ENCODE measurements at regions not wholly inside any gene's neighbourhood (a gene's known extent, or its start where the extent isn't known, plus 50 kb on each side); places are given as distances from the start of the nearest gene placed in this dataset.

DNA sequence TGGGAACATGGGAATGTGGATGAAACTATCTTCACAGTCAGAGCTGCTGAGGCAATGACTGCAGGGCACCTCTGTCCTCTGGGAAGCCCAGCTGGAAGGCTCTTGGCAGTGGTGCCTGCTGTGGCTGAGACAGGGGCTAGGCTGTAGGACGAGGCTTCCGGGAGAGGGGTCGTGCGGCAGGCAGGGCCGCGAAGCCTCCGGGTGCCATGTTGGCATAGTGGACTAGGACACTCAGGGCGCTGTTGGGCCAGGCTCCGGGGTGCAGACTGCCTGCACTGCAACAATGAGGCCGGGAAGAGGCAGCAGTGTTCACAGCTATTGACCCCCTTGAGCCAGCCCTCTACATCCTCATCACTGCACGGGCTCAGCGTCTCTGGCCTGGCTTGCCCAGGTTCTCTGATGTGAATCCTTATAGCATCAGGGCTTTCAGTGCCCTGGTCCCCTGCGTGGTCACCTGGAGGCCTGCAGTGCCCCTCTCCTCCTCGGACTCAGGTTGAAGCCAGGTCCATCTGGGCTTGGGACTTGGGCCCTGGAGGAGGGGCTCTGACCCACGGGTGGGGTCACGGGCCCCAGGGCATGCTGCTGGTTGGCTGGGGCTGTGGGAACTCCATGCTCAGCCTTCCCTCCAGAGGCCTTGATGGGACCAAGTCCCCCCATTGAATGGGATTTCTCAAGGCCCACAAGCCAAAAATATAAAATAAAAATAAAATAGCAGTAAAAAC is 91.6 kb downstream of the TNFRSF13B start:
- no peaks in the 10 kb centered on the region for H4K20me1 ChIP-seq (ENCODE audit: insufficient read depth, low read length)
- no peaks in the 10 kb centered on the region for H3K9me3 ChIP-seq (ENCODE audit: insufficient read depth, low read length, severe bottlenecking)
- no peak overlapping the region for H2AFZ ChIP-seq (ENCODE audit: low read depth, low read length)
- DNase-seq (no peak), ATAC-seq (ENCODE audit: insufficient read depth, low read depth) (no peak)
- no peak overlapping the region for H3K9ac ChIP-seq (ENCODE audit: low read depth, low read length)
- TF ChIP-seq EZH2 (IDR thresholded peaks at IDR 0.05; ENCODE audit: borderline replicate concordance, low read depth, low read length, severe bottlenecking) (no peak), CTCF (IDR thresholded peaks at IDR 0.05; ENCODE audit: borderline replicate concordance, extremely low read depth, low read length, poor library complexity, severe bottlenecking) (no peak)
- H3K4me3 ChIP-seq (ENCODE audit: low read depth in 1 of 2, low read length in 2 of 2): no peak overlapping the region
- no peaks in the 10 kb centered on the region for H3K79me2 ChIP-seq (ENCODE audit: insufficient read depth, low read length)
- no peaks in the 10 kb centered on the region for H3K4me1 ChIP-seq (ENCODE audit: insufficient read depth, low read length)
- no peaks in the 10 kb centered on the region for H3K36me3 ChIP-seq (ENCODE audit: insufficient read depth, low read length)
- no peak overlapping the region for H3K4me2 ChIP-seq (ENCODE audit: insufficient read depth, low read length)
- no peak overlapping the region for H3K27ac ChIP-seq (ENCODE audit: low read length)
- no peaks in the 10 kb centered on the region for H3K27me3 ChIP-seq (ENCODE audit: insufficient read depth, low read length, poor library complexity)

- no peak overlapping the region for H3K4me3 ChIP-seq (ENCODE audit: low read depth in 1 of 2, low read length in 2 of 2)
- DNase-seq (no peak), ATAC-seq (ENCODE audit: insufficient read depth, low read depth) (no peak)
- no peaks in the 10 kb centered on the region for H3K36me3 ChIP-seq (ENCODE audit: insufficient read depth, low read length)
- no peaks in the 10 kb centered on the region for H3K9me3 ChIP-seq (ENCODE audit: insufficient read depth, low read length, severe bottlenecking)
- no peaks in the 10 kb centered on the region for H3K79me2 ChIP-seq (ENCODE audit: insufficient read depth, low read length)
- H3K9ac ChIP-seq (ENCODE audit: low read depth, low read length): no peak overlapping the region
- H3K4me1 ChIP-seq (ENCODE audit: insufficient read depth, low read length): no peaks in the 10 kb centered on the region
- TF ChIP-seq CTCF (IDR thresholded peaks at IDR 0.05; ENCODE audit: borderline replicate concordance, extremely low read depth, low read length, poor library complexity, severe bottlenecking): no peak
- TF ChIP-seq EZH2 (IDR thresholded peaks at IDR 0.05; ENCODE audit: borderline replicate concordance, low read depth, low read length, severe bottlenecking): no peak
- H3K4me2 ChIP-seq (ENCODE audit: insufficient read depth, low read length): no peak overlapping the region
- no peak overlapping the region for H3K27ac ChIP-seq (ENCODE audit: low read length)
- H4K20me1 ChIP-seq (ENCODE audit: insufficient read depth, low read length): no peaks in the 10 kb centered on the region
- H3K27me3 ChIP-seq (ENCODE audit: insufficient read depth, low read length, poor library complexity): no peaks in the 10 kb centered on the region
- H2AFZ ChIP-seq (ENCODE audit: low read depth, low read length): no peak overlapping the region
These were observed 92.2 kb downstream of the TNFRSF13B start for GRCh38 chr17:16879686-16880085.

DNA sequence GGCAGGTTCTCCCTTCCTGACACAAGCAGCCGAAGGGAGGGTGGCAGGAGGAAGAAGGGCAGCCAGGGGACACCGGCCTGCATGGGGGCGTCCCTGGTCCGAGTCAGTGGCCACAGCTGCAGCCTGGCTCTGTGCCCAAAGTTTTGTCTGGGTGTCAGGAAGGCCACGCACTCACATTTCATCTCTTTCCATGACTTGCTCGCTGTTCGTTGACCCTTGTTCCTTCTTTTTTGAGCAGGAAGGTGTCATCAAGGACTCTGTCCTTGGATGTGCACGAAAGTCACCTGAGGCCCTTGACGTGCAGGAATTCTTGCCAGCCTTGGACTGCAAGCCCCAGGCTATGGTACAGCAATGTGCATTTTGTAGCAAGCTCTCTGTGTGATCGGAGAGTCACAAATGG is 93.3 kb downstream of the TNFRSF13B start:
- no peak overlapping the region for H3K4me3 ChIP-seq (ENCODE audit: low read depth in 1 of 2, low read length in 2 of 2)
- no peaks in the 10 kb centered on the region; the same call in 1 of the 2 replicates for H4K20me1 ChIP-seq (ENCODE audit: insufficient read depth, low read length)
- H3K36me3 ChIP-seq (ENCODE audit: insufficient read depth, low read length): no peaks in the 10 kb centered on the region
- H3K9ac ChIP-seq (ENCODE audit: low read depth, low read length): no peak overlapping the region
- no peaks in the 10 kb centered on the region for H3K9me3 ChIP-seq (ENCODE audit: insufficient read depth, low read length, severe bottlenecking)
- H3K4me2 ChIP-seq (ENCODE audit: insufficient read depth, low read length): no peak overlapping the region
- H3K27ac ChIP-seq (ENCODE audit: low read length): no peak overlapping the region
- H3K27me3 ChIP-seq (ENCODE audit: insufficient read depth, low read length, poor library complexity): no peaks in the 10 kb centered on the region
- DNase-seq (no peak), ATAC-seq (ENCODE audit: insufficient read depth, low read depth) (no peak)
- no peak for TF ChIP-seq EZH2 (IDR thresholded peaks at IDR 0.05; ENCODE audit: borderline replicate concordance, low read depth, low read length, severe bottlenecking)
- no peak for TF ChIP-seq CTCF (IDR thresholded peaks at IDR 0.05; ENCODE audit: borderline replicate concordance, extremely low read depth, low read length, poor library complexity, severe bottlenecking)
- H2AFZ ChIP-seq (ENCODE audit: low read depth, low read length): no peak overlapping the region
- no peaks in the 10 kb centered on the region for H3K79me2 ChIP-seq (ENCODE audit: insufficient read depth, low read length)
- H3K4me1 ChIP-seq (ENCODE audit: insufficient read depth, low read length): no peaks in the 10 kb centered on the region
